ENCODE measurements at regions not wholly inside any gene's neighbourhood (a gene's known extent, or its start where the extent isn't known, plus 50 kb on each side); places are given as distances from the start of the nearest gene placed in this dataset.

GRCh38 chr15:100726070-100726420 is 123.7 kb downstream of the ASB7 start:
- TF ChIP-seq CTCF (conservative IDR thresholded peaks at IDR 0.05; ENCODE audit: low read depth, low read length), result no peak
- TF ChIP-seq EZH2 (IDR thresholded peaks at IDR 0.05; ENCODE audit: borderline replicate concordance, low read depth, low read length, poor library complexity, severe bottlenecking), result no peak
